Choroid plexus epithelial cell (primary cell): ENCODE measurements at regions not wholly inside any gene's neighbourhood (a gene's known extent, or its start where the extent isn't known, plus 50 kb on each side); places are given as distances from the start of the nearest gene placed in this dataset.

Source experiments
- DNase-seq: peaks from one replicate; pipeline ENCODE4 v3.0.0-alpha.2; 2010; ENCODE audit warnings: low read depth
- H3K4me3 ChIP-seq: 2 replicates; pipeline ENCODE4 v1.5.1; 2011; ENCODE audit warnings: low read depth, mild to moderate bottlenecking, control low read depth, low read length, moderate library complexity
- TF ChIP-seq, protein P1 (sequence below): conservative IDR thresholded peaks from 2 replicates; pipeline ENCODE4 v1.5.1; 2011; ENCODE audit warnings: low read depth, mild to moderate bottlenecking, control low read depth, inconsistent platforms, low read length, moderate library complexity

- no peak for DNase-seq
- H3K4me3 ChIP-seq: no peak overlapping the region
- TF ChIP-seq, protein P1, sequence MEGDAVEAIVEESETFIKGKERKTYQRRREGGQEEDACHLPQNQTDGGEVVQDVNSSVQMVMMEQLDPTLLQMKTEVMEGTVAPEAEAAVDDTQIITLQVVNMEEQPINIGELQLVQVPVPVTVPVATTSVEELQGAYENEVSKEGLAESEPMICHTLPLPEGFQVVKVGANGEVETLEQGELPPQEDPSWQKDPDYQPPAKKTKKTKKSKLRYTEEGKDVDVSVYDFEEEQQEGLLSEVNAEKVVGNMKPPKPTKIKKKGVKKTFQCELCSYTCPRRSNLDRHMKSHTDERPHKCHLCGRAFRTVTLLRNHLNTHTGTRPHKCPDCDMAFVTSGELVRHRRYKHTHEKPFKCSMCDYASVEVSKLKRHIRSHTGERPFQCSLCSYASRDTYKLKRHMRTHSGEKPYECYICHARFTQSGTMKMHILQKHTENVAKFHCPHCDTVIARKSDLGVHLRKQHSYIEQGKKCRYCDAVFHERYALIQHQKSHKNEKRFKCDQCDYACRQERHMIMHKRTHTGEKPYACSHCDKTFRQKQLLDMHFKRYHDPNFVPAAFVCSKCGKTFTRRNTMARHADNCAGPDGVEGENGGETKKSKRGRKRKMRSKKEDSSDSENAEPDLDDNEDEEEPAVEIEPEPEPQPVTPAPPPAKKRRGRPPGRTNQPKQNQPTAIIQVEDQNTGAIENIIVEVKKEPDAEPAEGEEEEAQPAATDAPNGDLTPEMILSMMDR: no peak
Measured at GRCh38 chr7:95684505-95684904, 87.8 kb upstream of the DYNC1I1 start.

- H3K4me3 ChIP-seq: no peak overlapping the region
- TF ChIP-seq, protein P1: peak; percentile 60
- DNase-seq: peak; percentile 79
Measured at GRCh38 chr7:95684037-95684436, 87.7 kb upstream of the PDK4 start.

DNA sequence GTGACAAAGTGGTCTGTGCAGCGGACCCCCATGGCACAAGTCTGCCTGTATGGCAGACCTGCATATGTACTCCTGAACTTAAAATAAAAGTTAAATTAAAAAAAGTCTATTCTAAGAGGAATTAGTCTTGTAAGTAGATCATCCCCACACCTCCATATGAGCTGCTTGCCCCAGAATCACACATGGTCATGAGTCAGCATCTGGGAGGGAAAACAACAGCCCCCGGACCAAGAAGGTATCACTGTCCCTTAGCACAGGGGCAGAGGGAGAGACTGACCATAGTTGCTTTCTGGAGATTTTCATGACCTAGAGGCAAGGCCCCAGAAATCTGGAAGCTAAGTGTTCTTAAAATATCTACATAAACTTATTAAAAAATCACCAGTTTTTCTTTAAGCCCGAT lies 86.6 kb upstream of the PDK4 start:
- TF ChIP-seq, protein P1: no peak
- peak; percentile 16 for DNase-seq
- no peak overlapping the region for H3K4me3 ChIP-seq

- no peak for DNase-seq
- TF ChIP-seq, protein P1: no peak
- H3K4me3 ChIP-seq: no peak overlapping the region
Measured at GRCh38 chr7:95676691-95677090, 80.4 kb upstream of the PDK4 start.

GRCh38 chr7:95675632-95676031 lies 79.3 kb upstream of the PDK4 start:
- TF ChIP-seq, protein P1: no peak
- no peak for DNase-seq

GRCh38 chr7:95675016-95675415 lies 78.7 kb upstream of the PDK4 start:
- TF ChIP-seq, protein P1: no peak
- no peak overlapping the region for H3K4me3 ChIP-seq
- DNase-seq: no peak

More at GRCh38 chr7:95675632-95676031, 79.3 kb upstream of the PDK4 start:
- H3K4me3 ChIP-seq: no peak overlapping the region

- TF ChIP-seq, protein P1: no peak
- DNase-seq: no peak
- H3K4me3 ChIP-seq: no peak overlapping the region
Measured at GRCh38 chr7:95674101-95674500, 77.8 kb upstream of the PDK4 start.
